Coronary artery (tissue), 2 donors: ENCODE measurements at regions not wholly inside any gene's neighbourhood (a gene's known extent, or its start where the extent isn't known, plus 50 kb on each side); places are given as distances from the start of the nearest gene placed in this dataset.

ENCODE experiments used
- DNase-seq: peaks from one replicate; pipeline ENCODE4 v3.0.0-alpha.2; 2017; ENCODE audit warnings: low spot score
- H3K27ac ChIP-seq, 2 donors: fragments of 200-600 bp; sonication (generic); one replicate each; pipeline ENCODE4 v1.5.1; 2016 to 2019
- H3K4me3 ChIP-seq: fragments of 200-600 bp; sonication (generic); 2 replicates; pipeline ENCODE4 v1.5.1; 2016; ENCODE audit warnings: mild to moderate bottlenecking, moderate library complexity
- TF ChIP-seq, protein P1 (sequence below): fragments of 200-600 bp; sonication (generic); IDR thresholded peaks from one replicate; pipeline ENCODE4 v1.5.1; 2019; ENCODE audit warnings: antibody characterized with exemption

DNA sequence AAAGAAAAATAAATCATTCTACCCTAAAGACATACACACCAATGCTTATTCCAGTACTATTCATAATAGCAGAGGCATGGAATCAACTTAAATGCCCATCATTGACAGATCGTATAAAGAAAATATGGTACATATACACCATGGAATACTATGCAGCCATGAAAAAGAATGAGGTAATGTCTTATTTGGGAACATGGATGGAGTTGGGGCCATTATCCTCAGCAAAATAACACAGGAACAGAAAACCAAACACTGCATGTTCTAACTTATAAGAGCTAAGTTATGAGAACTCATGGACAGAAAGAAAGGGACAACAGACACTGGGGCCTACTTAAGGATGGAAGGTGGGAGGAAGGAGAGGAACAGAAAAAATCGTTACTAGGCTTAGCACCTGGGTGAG lies 527.5 kb upstream of the ST8SIA4 start:
- no peak for DNase-seq
- no peak overlapping the region for H3K4me3 ChIP-seq
- TF ChIP-seq, protein P1, sequence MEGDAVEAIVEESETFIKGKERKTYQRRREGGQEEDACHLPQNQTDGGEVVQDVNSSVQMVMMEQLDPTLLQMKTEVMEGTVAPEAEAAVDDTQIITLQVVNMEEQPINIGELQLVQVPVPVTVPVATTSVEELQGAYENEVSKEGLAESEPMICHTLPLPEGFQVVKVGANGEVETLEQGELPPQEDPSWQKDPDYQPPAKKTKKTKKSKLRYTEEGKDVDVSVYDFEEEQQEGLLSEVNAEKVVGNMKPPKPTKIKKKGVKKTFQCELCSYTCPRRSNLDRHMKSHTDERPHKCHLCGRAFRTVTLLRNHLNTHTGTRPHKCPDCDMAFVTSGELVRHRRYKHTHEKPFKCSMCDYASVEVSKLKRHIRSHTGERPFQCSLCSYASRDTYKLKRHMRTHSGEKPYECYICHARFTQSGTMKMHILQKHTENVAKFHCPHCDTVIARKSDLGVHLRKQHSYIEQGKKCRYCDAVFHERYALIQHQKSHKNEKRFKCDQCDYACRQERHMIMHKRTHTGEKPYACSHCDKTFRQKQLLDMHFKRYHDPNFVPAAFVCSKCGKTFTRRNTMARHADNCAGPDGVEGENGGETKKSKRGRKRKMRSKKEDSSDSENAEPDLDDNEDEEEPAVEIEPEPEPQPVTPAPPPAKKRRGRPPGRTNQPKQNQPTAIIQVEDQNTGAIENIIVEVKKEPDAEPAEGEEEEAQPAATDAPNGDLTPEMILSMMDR = no peak
- H3K27ac ChIP-seq = no peak overlapping the region

DNA sequence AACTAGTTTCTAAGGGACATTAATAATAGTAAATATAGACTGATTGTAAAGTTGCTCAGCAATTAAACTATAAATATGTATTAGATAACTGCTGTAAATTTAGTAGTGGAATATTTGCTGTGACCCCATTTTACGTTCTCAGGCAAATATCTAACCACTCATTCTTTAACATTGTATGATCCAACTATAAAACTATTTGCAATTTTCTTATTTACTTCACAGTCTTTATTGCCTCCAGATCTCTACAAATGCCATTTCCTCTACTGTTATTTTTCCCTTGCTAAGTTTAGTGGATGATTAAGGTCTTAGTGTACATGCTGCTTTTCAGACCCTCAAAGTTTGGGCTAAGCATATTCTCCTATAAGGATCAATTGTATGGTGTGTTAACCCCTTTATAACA lies 526.2 kb upstream of the ST8SIA4 start:
- H3K27ac ChIP-seq = no peak overlapping the region
- H3K4me3 ChIP-seq = no peak overlapping the region
- TF ChIP-seq, protein P1 = no peak
- no peak for DNase-seq

DNA sequence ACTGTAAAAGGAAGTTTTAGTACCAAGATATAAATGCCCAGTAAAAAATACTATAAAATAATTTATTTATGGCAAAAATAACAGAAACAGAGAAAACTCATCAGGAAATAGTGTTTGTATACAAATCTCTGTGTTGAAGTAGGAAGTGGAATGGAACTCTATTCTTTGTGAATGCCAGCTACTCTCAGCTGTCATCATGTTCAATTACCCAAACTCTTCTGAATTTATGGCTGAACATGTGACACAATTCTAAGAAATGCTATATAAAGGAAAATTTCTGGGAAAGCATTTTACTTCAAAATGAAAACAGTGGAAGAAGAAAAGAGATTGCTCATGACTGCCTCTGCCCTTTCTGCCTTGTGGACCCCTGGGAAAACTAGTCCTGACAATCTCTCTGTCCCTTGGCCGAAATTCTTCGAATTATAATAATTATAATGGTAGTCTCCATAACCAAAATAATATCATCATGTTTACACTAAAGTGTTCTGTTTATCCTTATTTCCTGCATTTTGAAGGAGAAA lies 522.3 kb upstream of the ST8SIA4 start:
- DNase-seq = no peak
- no peak overlapping the region for H3K4me3 ChIP-seq
- no peak overlapping the region for H3K27ac ChIP-seq
- TF ChIP-seq, protein P1 = no peak

DNA sequence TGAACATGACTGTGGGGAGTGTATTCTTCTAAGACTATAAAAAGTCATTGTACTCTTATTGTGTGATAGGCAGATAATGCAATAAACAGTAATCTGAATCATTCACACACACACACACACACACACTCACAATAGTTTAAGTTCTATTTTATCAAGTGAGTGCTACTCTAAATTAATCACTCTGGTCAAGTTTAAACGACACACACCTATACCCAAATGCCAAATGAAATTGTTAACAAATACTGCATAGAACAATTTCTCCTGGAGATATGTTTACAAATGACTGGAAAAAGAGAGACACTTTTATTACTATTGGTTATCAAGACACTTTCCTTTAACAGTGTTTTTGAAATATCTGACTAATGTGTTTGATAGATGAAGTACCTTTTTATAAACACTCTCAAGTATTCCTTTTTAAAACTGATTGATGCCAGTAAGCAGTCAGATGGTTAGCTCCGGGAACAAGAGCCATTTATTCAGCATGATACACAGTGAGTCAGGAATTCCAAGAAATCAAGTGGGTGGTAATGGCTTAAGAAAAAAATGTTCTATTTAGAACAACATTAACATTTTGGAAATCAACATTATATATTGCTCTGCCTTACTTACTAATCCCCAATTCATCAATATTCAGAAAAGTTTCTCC lies 521.6 kb upstream of the ST8SIA4 start:
- TF ChIP-seq, protein P1 = no peak
- DNase-seq = no peak
- Histone ChIP-seq H3K4me3 (no peak overlapping the region), H3K27ac (no peak overlapping the region)

DNA sequence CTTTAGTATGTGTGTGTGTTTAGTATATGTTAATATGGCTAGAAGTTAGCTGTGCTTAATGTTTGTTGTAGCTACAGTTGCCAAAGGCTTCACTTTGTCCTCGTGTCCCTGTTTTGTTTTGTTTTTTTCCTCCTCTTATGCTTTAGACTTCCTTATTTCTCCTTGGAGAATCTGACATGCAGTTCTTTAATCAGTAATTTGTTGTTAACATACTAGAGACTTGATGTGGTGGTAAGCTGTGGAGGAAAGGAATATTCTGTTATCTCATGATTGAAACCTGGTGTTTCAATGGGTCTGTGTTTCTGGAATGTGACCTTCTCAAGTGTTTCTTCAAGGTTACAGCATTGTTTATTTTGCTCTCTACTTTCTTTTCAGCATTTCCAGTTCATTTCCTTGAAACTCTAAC lies 515.6 kb upstream of the ST8SIA4 start:
- DNase-seq = no peak
- H3K4me3 ChIP-seq = no peak overlapping the region
- TF ChIP-seq, protein P1 = no peak
- no peak overlapping the region for H3K27ac ChIP-seq

DNA sequence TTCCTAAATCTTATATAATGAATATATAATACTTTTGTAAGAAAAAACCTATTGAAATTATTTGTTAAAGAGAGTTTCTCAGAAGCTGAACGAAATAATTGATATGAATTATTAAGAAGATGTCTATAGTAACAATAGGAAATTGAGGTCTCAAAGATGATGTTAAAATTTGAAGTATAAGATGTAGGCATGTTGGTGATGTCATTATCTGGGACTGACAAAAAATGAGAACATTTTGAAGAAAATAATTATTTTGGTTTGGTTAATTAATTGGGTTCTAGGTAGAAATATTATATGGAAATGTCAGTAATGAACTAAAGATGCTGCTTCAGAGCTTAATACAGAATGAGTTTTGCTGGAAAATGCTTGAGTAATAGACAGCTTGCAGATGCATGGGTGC lies 501.4 kb upstream of the ST8SIA4 start:
- TF ChIP-seq, protein P1 = no peak
- Histone ChIP-seq H3K27ac (no peak overlapping the region), H3K4me3 (no peak overlapping the region)
- DNase-seq = no peak

DNA sequence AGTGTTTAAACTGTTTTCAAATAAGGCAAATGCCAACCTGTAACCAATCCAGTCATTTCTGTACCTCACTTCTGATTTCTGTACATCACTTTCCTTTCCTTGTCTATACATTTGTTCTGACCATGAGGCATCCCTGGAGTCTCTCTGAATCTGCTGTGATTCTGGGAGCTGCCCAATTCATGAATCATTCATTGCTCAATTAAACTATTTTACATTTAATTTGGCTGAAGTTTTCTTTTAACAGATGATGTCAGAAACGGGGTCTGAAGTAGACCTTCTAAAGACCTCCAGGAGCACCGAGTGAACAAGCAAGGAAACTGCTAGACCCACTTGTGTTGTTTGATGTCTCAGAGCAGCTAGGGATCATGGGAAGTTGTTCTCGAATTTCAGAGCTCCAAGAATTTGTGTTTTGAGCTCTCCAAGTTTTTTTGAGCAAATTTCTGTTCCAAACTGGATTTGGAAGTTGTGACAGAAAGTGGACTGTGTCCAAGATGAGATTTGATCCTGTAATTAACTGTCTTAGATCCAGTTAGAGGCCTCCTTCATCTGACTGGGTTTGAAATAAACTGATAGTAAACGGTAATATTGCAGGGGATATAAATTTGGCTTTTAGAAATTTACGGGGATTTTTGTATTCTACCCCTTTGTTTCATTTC lies 490.8 kb upstream of the ST8SIA4 start:
- DNase-seq = no peak
- TF ChIP-seq, protein P1 = no peak
- Histone ChIP-seq H3K4me3 (no peak overlapping the region), H3K27ac (no peak overlapping the region)
